Suprapubic skin (tissue), 3 donors: ENCODE measurements at regions not wholly inside any gene's neighbourhood (a gene's known extent, or its start where the extent isn't known, plus 50 kb on each side); places are given as distances from the start of the nearest gene placed in this dataset.

Experiments used
- POLR2A ChIP-seq, 2 donors: fragments of 450-650 bp; IDR thresholded peaks; one replicate each; pipeline ENCODE4 v1.6.1; 2017; ENCODE audit warnings: antibody characterized with exemption in 2 of 2, mild to moderate bottlenecking in 2 of 2, moderate library complexity in 2 of 2
- TF ChIP-seq, protein P1 (sequence below), 2 donors: fragments of 200-600 bp in 1 of 2; fragments of 450-650 bp in 1 of 2; sonication (generic) in 1 of 2; IDR thresholded peaks; one replicate each; pipeline ENCODE4 v1.5.1; 2016 to 2019; ENCODE audit warnings: antibody characterized with exemption in 2 of 2, mild to moderate bottlenecking in 1 of 2, moderate library complexity in 1 of 2

DNA sequence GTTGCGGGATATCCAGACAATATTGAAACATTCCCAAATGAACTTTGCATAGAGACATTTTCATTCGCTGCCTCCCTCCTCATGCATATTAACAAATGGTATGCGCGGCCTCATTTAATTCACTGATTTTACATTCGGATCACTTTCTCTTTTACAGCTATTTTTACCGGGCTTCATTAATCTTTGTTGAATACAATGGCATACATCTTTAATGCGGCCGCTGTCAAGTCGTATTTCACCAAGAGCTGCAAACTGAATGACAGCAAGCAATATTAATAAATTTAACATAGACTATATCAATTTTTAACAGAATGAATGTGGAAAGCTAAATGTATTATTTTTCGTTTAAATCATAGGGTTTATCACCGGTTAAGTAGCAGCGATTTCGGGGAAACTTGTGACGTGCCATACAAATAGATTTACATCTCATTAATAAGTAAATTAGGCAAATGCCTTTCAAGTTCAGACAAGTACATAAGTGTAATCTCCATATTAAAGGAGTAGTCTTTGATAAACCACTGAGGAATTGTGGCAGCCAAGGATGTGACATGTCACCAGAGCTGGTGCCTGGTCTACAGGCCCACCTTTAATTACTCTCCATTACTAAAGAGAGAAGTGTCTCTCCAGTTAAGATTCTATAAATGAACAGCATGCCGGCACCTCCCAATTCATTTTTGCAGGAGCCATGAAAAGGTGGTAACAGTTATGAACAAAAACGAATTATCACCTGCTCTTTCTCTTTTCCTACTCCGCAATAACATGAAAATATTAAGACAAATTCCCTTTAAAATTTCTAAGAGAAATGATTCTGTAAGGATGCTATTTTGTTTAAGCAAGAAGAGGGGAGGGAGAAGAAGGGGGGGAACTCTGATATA is 568.9 kb upstream of the MKI67 start:
- TF ChIP-seq, protein P1, sequence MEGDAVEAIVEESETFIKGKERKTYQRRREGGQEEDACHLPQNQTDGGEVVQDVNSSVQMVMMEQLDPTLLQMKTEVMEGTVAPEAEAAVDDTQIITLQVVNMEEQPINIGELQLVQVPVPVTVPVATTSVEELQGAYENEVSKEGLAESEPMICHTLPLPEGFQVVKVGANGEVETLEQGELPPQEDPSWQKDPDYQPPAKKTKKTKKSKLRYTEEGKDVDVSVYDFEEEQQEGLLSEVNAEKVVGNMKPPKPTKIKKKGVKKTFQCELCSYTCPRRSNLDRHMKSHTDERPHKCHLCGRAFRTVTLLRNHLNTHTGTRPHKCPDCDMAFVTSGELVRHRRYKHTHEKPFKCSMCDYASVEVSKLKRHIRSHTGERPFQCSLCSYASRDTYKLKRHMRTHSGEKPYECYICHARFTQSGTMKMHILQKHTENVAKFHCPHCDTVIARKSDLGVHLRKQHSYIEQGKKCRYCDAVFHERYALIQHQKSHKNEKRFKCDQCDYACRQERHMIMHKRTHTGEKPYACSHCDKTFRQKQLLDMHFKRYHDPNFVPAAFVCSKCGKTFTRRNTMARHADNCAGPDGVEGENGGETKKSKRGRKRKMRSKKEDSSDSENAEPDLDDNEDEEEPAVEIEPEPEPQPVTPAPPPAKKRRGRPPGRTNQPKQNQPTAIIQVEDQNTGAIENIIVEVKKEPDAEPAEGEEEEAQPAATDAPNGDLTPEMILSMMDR (IDR thresholded peaks at IDR 0.05) = no peak
- no peak for TF ChIP-seq POLR2A (IDR thresholded peaks at IDR 0.05)
